ENCODE measurements at regions not wholly inside any gene's neighbourhood (a gene's known extent, or its start where the extent isn't known, plus 50 kb on each side); places are given as distances from the start of the nearest gene placed in this dataset.
"Not testable (repeated sequence)": the region's sequence is repeated elsewhere in the genome, so short reads cannot be mapped to it uniquely, and the experiment has no call there.

DNA sequence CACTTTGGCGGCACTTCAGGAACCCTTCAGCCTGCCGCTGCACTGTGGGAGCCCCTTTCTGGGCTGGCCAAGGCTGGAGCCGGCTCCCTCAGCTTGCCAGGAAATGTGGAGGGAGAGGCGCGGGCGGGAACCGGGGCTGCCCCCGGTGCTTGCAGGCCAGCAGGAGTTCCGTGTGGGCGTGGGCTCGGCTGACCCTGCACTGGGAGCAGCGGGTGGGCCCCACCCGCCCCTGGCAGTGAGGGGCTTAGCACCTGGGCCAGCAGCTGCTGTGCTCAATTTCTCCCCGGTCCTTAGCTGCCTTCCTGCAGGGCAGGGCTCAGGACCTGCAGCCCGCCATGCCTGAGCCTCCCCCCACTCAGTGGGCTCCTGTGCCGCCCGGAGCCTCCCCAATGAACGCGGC lies 196.8 kb upstream of the ADAMTS3 start:
- not testable (repeated sequence) for H3K4me3 Mint-ChIP-seq; H3K9me3 Mint-ChIP-seq; DNase-seq (ENCODE audit: low spot score in 2 of 2); H3K27me3 Mint-ChIP-seq; H3K4me1 Mint-ChIP-seq; ATAC-seq (ENCODE audit: low read depth); H3K27ac Mint-ChIP-seq; H3K36me3 Mint-ChIP-seq

DNA sequence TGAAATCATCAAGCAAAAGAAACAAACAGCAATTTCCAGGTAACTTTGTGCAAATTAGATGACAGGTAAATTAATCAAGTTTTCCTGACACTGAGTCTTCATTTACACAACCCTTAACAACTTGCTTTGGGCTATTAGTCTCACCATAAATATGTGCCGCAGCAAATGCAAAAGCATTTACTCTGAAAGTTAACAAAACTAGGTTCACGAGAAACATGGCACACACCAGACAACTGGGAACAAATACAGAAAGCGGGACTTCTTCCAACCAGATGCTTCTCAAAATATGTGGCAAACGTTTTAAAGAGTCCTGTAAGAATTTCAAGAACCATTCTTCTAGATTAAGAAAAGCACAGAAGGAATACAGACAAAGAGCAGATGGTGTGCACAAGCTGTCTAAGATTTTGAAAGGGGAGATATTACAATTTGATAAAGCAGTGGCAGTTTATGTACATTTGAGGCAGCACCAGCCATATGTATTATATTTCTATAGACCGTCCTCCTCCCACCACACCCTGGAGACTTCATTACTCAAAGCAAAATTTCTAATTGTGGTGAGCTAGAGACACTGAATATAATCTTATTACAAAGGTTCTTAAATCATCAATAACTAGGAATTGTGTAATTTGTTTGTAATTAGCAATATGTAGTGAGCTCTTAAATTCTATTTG lies 192.5 kb upstream of the ADAMTS3 start:
- Mint-ChIP-seq H3K9me3 (peaks cover 6% of the 10 kb centered on the region), H3K4me3 (no peak overlapping the region), H3K36me3 (no peaks in the 10 kb centered on the region), H3K27ac (no peak overlapping the region), H3K4me1 (no peaks in the 10 kb centered on the region), H3K27me3 (no peaks in the 10 kb centered on the region)
- ATAC-seq (ENCODE audit: low read depth) (no peak), DNase-seq (ENCODE audit: low spot score in 2 of 2) (no peak)

DNA sequence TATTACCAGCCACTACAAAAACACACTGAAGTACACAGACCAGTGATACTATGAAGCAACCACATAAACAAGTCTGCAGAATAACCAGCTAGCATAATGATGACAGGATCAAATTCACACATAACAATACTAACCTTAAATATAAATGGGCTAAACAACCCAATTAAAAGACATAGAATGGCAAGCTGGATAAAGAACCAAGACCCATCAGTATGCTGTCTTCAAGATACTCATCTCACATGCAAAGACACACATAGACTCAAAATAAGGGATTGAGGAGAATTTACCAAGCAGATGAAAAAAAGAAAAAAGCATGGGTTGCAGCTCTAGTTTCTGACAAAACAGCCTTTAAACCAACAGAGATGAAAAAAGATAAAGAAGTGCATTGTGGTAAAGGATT lies 184.4 kb upstream of the ADAMTS3 start:
- H3K27me3 Mint-ChIP-seq; H3K4me1 Mint-ChIP-seq; DNase-seq (ENCODE audit: low spot score in 2 of 2); H3K36me3 Mint-ChIP-seq; ATAC-seq (ENCODE audit: low read depth); H3K4me3 Mint-ChIP-seq; H3K27ac Mint-ChIP-seq: not testable (repeated sequence)
- H3K9me3 Mint-ChIP-seq, result peaks cover 20% of the 10 kb centered on the region

DNA sequence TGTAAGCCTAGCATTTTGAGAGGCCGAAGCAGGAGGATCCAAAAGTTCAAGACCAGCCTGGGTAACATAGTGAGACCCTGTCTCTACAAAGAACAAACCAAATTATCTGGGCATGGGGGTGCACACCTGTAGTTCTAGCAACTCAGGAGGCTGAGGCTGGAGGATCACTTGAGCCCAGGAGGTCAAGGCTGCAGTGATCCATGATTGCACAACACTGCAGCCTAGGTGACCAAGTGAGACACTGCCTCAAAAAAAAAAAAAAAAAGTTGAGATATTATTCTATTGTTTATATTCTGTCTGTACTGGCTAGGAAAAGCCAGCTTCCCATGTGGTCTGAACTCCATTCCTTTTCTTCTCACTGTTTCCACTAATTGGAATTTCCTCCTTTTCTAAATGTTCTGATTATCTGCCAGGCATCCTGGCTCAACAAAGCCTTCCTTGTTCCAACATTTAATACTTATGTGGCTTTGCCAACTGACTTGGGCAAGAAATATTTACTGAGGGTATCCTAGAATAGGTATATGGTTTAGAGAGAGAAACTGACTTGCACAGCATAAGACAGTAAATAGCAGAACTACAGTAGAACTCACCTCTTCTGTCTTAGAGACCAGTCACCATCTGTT lies 175.2 kb upstream of the ADAMTS3 start:
- no peak for ATAC-seq (ENCODE audit: low read depth)
- Mint-ChIP-seq H3K9me3 (no peaks in the 10 kb centered on the region), H3K27me3 (no peaks in the 10 kb centered on the region), H3K4me3 (no peak overlapping the region), H3K27ac (no peak overlapping the region), H3K36me3 (no peaks in the 10 kb centered on the region), H3K4me1 (no peaks in the 10 kb centered on the region)
- DNase-seq (ENCODE audit: low spot score in 2 of 2), result no peak

DNA sequence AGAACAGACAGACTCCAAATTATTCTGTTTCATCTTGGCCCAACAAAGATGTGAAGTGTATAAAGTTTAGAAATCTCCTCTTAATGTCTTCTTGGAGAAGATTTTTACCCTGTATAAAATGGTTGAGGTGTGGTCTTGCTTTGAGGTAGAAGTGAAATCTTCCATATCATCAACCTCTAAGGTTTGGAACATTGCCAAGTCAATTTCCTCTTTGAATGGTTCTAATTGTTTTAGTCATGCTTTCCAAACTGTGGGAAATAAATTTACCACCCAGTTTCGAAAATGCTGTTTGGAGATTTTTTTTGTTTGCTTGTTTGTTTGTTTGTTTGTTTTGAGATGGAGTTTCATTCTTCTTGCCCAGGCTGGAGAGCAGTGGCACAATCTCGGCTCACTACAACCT lies 174.1 kb upstream of the ADAMTS3 start:
- H3K4me3 Mint-ChIP-seq, result no peak overlapping the region
- ATAC-seq (ENCODE audit: low read depth) (no peak), DNase-seq (ENCODE audit: low spot score in 2 of 2) (no peak)
- H3K27me3 Mint-ChIP-seq, result no peaks in the 10 kb centered on the region
- H3K27ac Mint-ChIP-seq, result no peak overlapping the region
- H3K4me1 Mint-ChIP-seq, result no peaks in the 10 kb centered on the region
- no peaks in the 10 kb centered on the region for H3K9me3 Mint-ChIP-seq
- no peaks in the 10 kb centered on the region for H3K36me3 Mint-ChIP-seq

DNA sequence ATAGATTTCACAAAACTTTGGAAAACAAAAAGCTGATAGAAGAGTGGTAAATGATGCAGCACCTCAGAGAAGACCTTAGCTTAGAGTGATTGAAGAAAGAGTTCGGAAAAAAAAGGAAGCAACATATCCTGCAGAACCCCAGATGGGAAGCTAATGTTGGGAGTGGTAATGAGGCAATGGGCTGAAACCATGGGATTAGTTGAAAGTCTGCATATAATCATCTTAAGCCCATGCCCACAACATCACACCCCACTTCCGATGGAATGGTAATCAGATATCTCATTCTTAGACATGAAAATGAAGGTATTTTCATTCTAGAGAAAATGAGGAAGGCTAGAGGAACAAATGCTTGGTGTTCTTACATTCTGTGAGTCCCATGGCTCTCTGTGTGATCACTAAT lies 146.3 kb upstream of the ADAMTS3 start:
- no peaks in the 10 kb centered on the region for H3K36me3 Mint-ChIP-seq
- H3K9me3 Mint-ChIP-seq, result no peaks in the 10 kb centered on the region
- ATAC-seq (ENCODE audit: low read depth) (no peak), DNase-seq (ENCODE audit: low spot score in 2 of 2) (no peak)
- H3K4me3 Mint-ChIP-seq, result no peak overlapping the region
- no peak overlapping the region for H3K27ac Mint-ChIP-seq
- H3K4me1 Mint-ChIP-seq, result no peaks in the 10 kb centered on the region
- H3K27me3 Mint-ChIP-seq, result peaks cover 2% of the 10 kb centered on the region

DNA sequence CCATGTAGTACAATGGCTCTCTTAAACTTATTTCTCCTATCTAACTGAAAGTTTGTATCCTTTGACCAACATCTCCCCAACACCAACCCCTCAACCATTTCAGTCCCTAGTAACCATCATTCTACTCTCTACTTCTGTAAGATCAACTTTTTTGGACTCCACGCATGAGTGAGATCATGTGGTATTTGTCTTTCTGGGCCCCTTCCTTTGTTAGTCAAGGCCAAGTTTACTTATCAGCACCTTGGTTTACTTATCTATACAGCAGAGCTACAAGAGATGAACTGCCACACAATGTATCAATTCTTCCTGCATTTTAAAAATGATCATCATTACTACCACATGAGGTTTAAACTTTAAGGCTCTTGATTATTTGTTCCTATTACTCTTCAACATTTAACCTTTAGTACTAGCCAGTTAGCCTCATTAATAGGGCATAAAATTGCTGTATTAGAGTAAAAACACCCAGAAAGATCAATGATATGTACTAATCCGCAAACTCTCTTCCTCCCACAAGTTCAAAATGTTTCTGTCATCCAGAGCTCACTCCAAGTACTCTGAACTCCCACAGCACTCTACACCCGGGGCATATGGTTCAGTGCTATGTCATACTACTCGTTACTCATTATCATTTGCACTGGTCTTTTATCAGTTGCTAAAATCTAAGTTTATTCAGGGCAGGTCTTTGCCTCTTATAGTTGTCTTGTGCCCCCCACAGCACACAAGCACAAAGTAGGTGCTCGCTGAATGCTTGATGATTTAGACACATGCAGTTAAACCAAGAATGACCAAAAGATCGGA lies 145.7 kb upstream of the ADAMTS3 start:
- peaks cover 2% of the 10 kb centered on the region for H3K27me3 Mint-ChIP-seq
- H3K36me3 Mint-ChIP-seq, result no peaks in the 10 kb centered on the region
- ATAC-seq (ENCODE audit: low read depth) (no peak), DNase-seq (ENCODE audit: low spot score in 2 of 2) (no peak)
- H3K27ac Mint-ChIP-seq, result no peak overlapping the region
- H3K4me1 Mint-ChIP-seq, result no peaks in the 10 kb centered on the region
- no peak overlapping the region for H3K4me3 Mint-ChIP-seq
- H3K9me3 Mint-ChIP-seq, result no peaks in the 10 kb centered on the region

DNA sequence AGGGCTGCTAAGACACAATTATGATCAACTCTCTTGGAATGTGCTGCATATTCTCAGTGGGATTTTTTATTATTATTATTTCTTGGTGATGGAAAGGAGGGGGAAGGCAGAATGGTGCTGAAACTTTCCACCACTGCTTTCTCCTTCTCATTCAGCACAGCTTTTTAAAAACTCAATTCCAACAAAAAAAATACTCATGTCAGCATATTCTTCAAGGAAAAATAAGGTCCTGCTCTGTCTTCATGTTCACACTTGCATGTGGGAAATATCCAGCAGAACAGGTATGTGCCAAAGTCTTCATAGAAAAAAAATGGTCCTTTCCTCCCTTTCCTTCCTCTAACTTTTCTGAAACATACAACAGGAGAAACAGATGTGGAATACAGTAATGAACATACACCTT lies 144.0 kb upstream of the ADAMTS3 start:
- Mint-ChIP-seq H3K4me1 (no peaks in the 10 kb centered on the region), H3K36me3 (no peaks in the 10 kb centered on the region), H3K9me3 (no peaks in the 10 kb centered on the region), H3K4me3 (no peak overlapping the region), H3K27ac (no peak overlapping the region), H3K27me3 (peaks cover 6% of the 10 kb centered on the region)
- DNase-seq (ENCODE audit: low spot score in 2 of 2) (no peak), ATAC-seq (ENCODE audit: low read depth) (no peak)

DNA sequence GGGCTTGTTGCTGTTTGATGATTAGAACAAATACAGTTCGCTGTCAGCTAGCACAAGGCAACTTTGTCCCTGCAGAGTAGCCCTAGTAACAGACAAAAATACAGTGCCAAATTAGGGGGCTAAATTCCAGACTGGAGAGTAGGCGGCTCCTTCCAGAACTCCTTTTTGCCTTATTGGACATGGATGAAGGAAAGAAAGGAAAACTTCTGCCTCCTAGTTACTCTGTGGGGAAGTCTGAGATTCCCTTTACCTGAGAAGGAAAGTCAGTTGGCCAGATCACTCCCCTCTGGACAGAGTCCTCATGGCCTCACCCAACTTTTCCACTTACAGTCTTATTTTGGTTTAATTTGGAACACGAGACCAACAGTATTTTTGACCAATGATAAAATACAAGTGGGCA lies 140.5 kb upstream of the ADAMTS3 start:
- DNase-seq (ENCODE audit: low spot score in 2 of 2), result no peak
- H3K9me3 Mint-ChIP-seq, result no peaks in the 10 kb centered on the region
- H3K4me3 Mint-ChIP-seq, result no peak overlapping the region
- H3K27ac Mint-ChIP-seq, result no peak overlapping the region
- peaks cover 6% of the 10 kb centered on the region for H3K27me3 Mint-ChIP-seq
- H3K36me3 Mint-ChIP-seq, result no peaks in the 10 kb centered on the region
- ATAC-seq (ENCODE audit: low read depth), result no peak
- H3K4me1 Mint-ChIP-seq, result no peaks in the 10 kb centered on the region

DNA sequence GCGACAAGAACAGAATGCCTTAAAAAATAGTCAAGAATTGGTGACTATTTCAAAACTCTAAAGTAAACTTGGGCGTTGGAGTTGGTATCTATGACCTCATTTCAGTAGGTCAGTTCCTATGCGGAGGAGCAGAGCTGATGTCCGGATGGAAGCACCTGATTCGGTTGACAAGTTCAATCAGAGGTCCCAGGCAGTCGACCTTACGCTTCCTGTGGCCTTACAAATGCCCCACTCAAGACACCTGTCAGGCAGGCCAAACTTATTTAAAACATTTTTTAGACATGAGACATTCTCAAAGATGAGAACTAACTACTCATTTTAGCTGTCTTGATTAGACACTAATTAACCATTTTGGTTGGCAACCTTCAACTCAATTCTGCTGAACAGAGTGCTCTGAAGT lies 137.7 kb upstream of the ADAMTS3 start:
- H3K36me3 Mint-ChIP-seq, result no peaks in the 10 kb centered on the region
- H3K27ac Mint-ChIP-seq, result no peak overlapping the region
- no peaks in the 10 kb centered on the region for H3K9me3 Mint-ChIP-seq
- H3K4me1 Mint-ChIP-seq, result no peaks in the 10 kb centered on the region
- peaks cover 5% of the 10 kb centered on the region for H3K27me3 Mint-ChIP-seq
- ATAC-seq (ENCODE audit: low read depth), result no peak
- no peak for DNase-seq (ENCODE audit: low spot score in 2 of 2)
- no peak overlapping the region for H3K4me3 Mint-ChIP-seq

DNA sequence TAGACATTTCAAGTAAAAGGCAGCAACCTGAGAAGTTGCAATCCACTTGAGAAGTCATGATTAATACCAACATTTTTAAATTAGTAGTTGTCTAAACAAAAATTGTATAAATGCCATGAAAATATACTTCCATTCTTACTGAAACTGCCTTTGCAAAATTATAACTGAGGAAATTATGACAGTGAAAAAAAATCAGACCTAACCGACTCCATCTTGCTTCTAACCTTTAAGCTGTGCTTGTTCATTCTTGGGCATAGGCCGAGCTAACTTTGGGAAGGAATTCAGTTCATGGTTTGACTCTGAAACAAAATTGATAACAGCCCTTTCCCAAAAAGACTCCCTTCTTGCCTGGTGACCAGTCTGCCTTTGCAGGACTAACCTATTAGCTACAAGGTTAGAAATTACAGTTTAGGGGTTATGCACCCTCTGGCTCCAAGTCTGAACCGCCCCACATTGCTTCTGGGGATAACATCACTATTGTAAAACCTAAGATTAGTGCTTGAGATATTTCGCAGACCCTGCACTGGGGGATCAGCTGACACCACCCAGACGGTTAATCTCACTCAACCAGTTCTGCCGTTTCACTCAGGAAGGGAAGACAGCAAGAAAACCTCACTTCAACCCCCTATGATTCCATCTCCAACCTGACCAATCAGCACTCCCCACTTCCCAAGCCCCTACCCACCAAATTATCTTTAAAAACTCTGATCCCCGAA lies 136.1 kb upstream of the ADAMTS3 start:
- not testable (repeated sequence) for H3K9me3 Mint-ChIP-seq; ATAC-seq (ENCODE audit: low read depth); H3K27ac Mint-ChIP-seq; H3K36me3 Mint-ChIP-seq; H3K4me1 Mint-ChIP-seq; H3K4me3 Mint-ChIP-seq; H3K27me3 Mint-ChIP-seq; DNase-seq (ENCODE audit: low spot score in 2 of 2)

DNA sequence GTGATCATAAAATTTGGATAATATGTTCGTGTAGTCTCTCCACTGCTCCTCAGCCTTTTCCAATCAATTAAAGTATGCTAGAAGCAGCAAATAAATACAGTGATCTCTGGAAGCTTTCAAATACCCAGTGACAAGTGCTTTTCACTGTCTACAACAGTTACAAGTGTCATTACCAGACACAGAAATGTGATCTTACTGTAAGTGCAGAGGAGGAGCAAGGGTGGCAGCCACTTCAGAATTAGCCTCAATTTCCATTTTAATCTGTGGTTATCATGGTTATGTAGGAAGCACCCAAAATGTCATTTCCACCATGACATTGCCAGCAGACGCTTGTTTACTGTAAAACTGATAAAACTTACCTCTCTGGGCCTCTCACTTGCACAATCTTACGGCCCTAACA lies 133.9 kb upstream of the ADAMTS3 start:
- Mint-ChIP-seq H3K4me3 (no peak overlapping the region), H3K27me3 (no peaks in the 10 kb centered on the region), H3K4me1 (no peaks in the 10 kb centered on the region), H3K9me3 (no peaks in the 10 kb centered on the region), H3K36me3 (no peaks in the 10 kb centered on the region), H3K27ac (no peak overlapping the region)
- DNase-seq (ENCODE audit: low spot score in 2 of 2) (no peak), ATAC-seq (ENCODE audit: low read depth) (no peak)

DNA sequence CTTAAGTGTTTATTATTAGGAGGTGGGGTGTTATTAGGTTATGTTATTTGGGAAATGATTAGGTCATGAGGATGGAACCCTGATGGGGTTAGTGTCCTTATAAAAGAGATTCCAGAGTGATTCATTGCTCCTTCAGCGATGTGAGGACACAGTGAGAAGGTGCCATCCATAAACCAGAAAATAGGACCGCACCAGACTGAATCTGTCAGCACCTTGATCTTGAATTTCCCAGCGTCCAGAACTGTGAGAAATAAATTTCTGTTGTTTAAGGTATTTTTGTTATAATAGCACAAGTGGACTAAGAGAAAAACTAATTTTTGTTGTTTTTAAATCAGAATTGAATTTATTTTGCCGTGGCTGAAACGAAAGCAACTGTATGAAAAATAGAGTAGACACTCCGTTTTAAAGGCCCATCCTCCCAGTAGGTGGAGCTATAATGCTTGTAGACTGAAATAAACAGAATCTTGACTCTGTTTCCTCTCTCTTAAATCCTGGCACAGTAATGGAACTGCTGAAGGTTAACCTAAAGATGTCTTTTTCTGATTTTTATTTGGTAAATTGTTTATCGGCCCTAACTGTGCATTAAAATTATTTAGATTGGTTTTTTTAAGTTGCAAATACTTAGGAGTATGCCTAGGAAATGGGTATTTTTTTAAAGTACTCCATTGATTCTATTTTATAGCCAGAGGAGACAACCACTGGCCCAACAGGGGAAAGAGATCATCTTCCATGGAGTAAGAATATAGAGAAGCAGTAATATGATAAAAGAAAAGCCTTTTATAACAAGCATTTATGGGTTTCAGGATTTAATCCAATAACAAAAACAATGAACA lies 133.2 kb upstream of the ADAMTS3 start:
- no peaks in the 10 kb centered on the region for H3K27me3 Mint-ChIP-seq
- ATAC-seq (ENCODE audit: low read depth), result no peak
- H3K4me3 Mint-ChIP-seq, result peak overlapping the region; percentile 60
- no peaks in the 10 kb centered on the region for H3K4me1 Mint-ChIP-seq
- DNase-seq (ENCODE audit: low spot score in 2 of 2), result peak in 1 of 2 donors; percentile 7
- H3K9me3 Mint-ChIP-seq, result no peaks in the 10 kb centered on the region
- no peak overlapping the region for H3K27ac Mint-ChIP-seq
- H3K36me3 Mint-ChIP-seq, result no peaks in the 10 kb centered on the region
